Esophagus muscularis mucosa (tissue), 3 donors: ENCODE measurements at regions not wholly inside any gene's neighbourhood (a gene's known extent, or its start where the extent isn't known, plus 50 kb on each side); places are given as distances from the start of the nearest gene placed in this dataset.

Source experiments
- CTCF ChIP-seq, 3 experiments: fragments of 200-600 bp in 2 of 3; fragments of 450-650 bp in 1 of 3; sonication (generic) in 2 of 3; IDR thresholded peaks; one replicate each; pipeline ENCODE4 v1.5.1; 2017 to 2019; ENCODE audit warnings: antibody characterized with exemption in 3 of 3, mild to moderate bottlenecking in 2 of 3, moderate library complexity in 1 of 3
- POLR2AphosphoS5 ChIP-seq, 2 donors: sonication (generic); formaldehyde crosslinking; IDR thresholded peaks; one replicate each; pipeline ENCODE4 v1.6.1; 2017; ENCODE audit warnings: antibody characterized with exemption in 2 of 2

GRCh38 chr15:47351501-47351900 lies 365.8 kb upstream of the SEMA6D start:
- TF ChIP-seq POLR2AphosphoS5 (IDR thresholded peaks at IDR 0.05) = no peak
- TF ChIP-seq CTCF (IDR thresholded peaks at IDR 0.05) = no peak
